HG03066 (cell line): ENCODE measurements at regions not wholly inside any gene's neighbourhood (a gene's known extent, or its start where the extent isn't known, plus 50 kb on each side); places are given as distances from the start of the nearest gene placed in this dataset.
"Not testable (repeated sequence)": the region's sequence is repeated elsewhere in the genome, so short reads cannot be mapped to it uniquely, and the experiment has no call there.

Experiments
- ATAC-seq: cut with Tn5 transposase; IDR thresholded peaks from one replicate; pipeline ENCODE4 v1.9.1; 2021; ENCODE audit warnings: low read depth; ENCODE audit not compliant: unreplicated experiment

DNA sequence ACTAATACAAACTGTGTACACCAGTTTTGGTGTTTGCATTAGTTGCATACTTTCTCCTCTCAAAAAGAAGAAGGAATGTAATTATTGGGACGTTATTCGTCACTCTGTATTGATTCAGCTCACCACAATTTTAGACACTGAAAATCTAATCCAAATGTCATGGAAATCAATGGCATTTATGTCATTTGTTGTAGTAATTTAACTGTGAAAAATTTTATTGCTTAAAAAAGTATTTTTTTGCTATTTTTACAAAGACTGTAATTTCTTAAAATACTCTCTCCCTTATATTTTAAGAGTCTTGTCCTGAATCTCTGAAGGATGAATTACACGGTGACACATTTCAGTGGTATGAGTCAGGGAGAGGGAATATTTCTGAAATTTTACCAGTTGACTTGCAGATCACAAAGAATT, 2117.6 kb downstream of the PCDH9 start:
- no peak for ATAC-seq

DNA sequence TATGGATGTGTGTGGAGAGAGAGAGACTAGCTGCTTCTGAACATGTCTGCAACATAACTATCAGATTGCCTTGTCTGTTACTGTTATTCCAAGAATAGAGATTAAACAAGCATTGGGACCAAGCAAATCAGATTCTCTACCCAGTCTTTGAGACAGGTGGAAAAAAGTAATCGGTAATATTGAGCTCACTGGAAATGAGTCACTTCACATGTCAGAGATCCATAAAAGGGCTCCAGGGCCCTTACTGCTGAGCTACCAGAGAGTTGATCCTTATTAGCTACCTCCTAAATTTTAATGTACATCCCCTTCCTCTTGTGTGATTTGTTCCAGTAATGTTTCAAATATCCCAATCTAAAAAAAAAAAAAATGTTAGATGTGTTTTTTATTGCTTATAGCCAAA, 2118.0 kb downstream of the PCDH9 start:
- ATAC-seq: no peak

- no peak for ATAC-seq
Measured at GRCh38 chr13:65111223-65111622, 2118.9 kb downstream of the PCDH9 start.

DNA sequence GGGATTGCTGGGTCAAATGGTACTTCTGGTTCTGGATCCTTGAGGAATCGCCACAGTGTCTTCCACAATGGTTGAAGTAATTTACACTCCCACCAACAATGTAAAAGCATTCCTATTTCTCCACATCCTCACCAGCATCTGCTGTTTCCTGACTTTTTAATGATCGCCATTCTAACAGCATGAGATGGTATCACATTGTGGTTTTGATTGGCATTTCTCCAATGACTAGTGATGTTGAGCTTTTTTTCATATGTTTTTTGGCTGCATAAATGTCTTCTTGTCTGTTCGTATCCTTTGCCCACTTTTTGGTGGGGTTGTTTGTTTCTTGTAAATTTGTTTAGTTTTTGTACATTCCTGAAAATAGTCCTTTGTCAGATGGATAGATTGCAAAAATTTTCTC, 2125.7 kb downstream of the PCDH9 start:
- ATAC-seq: not testable (repeated sequence)

- ATAC-seq: no peak
Measured at GRCh38 chr13:65103351-65103750, 2126.8 kb downstream of the PCDH9 start.

GRCh38 chr13:65095161-65096082, 2134.7 kb downstream of the PCDH9 start:
- ATAC-seq: no peak

- ATAC-seq: no peak
Measured at GRCh38 chr13:65093357-65093756, 2136.8 kb downstream of the PCDH9 start.

DNA sequence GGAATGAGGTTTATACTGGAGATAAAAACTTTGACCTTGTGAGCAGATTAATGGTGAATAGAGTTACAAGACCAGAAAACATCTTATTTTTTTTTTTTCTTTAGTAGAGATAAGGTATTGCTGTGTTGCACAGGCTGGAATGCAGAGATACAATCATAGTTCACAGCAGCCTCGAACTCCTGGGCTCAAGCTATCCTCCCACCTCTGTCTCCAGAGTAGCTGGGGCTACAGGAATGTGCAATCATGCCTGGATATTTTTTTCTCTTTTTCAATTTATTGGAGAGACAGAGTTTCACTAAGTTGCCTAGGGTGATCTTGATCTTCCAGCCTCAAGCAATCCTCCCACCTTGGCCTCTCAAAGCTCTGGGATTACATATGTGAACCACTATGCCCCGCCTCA, 2139.1 kb downstream of the PCDH9 start:
- ATAC-seq: no peak

GRCh38 chr13:65090186-65090585, 2139.9 kb downstream of the PCDH9 start:
- ATAC-seq: no peak

GRCh38 chr13:65088906-65089305, 2141.2 kb downstream of the PCDH9 start:
- no peak for ATAC-seq

- ATAC-seq: no peak
Measured at GRCh38 chr13:65085977-65086376, 2144.2 kb downstream of the PCDH9 start.

DNA sequence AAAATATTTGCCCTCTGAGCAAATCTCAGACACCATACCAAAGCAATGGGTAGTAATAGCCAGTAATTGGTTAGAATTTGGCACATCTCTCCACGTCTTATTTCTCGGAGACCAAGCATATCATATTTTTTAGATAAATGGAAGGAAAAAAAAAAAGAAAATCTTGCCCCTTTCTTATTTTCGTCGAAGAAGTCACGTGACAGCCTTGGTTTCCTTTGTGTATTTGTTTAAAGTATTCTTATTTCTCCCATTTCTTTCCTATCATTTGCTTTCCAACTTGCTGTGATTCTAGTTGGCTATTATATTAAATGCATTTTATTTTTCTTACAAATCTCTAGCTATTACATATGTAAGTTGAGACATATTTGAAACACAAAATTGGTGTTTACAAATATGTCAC, 2155.9 kb downstream of the PCDH9 start:
- no peak for ATAC-seq

DNA sequence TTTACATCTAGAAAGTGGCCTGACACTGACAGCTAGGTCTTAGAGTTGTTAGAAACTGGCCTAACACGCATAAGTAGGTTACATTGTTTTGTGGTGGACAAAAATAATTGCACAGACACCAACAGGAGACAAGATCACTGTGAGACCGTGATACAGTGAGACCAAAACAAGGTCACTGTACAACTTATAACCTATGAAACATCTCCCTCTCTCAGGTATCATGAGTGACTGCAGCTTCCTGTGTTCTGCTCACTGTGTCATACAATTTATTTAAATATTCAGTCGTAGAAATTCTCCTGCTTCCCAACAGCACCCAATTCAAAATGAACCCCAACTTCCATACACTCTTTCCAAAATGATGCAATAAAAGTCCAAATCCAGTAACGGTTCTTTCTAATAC, 2165.2 kb downstream of the PCDH9 start:
- ATAC-seq: no peak

DNA sequence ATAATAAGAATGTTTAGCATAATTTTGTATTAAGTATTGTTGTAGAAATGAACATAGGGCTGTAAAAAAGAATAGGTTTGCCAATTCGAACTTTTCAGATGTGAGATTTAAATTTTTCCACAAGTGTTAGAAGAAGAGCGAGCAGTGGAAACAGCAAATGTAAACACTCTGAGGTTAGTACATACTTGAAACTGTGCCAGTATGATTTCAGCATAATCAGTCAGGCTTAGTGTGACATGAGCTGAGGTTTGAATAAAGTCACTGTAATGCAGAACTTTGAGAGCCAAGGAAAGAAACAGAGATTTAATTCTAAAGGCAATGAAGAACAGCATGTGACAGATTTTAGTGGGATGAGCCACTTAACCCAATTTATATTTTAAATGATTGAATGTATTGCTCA, 2166.4 kb downstream of the PCDH9 start:
- no peak for ATAC-seq

DNA sequence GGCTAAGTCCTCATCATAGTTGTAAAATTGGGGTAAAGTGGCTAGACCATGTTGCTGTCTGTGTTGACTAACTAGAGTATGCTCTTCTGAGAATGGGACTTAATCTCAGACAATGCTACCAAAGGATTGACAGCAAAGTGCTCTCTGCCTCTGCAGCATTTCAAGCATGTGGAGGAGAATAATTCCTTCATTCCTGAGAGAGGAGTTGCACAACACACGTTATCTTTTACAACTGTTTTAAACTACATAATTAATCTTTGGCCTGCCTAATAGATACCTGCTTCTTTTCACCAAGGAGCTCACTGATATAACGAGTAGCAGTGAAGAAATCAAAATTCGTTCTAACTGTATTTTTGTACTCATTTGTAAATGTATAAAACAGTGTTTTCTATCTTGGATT, 2172.2 kb downstream of the PCDH9 start:
- no peak for ATAC-seq

DNA sequence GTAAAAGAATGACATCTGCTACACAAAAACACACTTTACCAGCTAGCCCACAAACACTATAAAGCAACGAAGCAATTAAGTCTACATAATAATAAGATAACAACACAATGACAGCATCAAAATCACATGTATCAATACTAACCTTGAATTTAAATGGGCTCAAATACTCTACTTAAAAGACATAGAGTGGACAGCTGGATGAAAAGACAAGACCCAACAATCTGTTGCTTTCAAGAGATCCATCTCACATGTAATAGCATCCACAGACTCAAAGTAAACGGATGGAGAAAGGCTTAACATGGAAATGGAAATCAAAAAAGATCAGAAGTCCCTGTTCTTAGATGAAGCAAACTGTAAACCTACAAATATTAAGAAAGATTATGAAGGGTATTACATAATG, 2175.9 kb downstream of the PCDH9 start:
- ATAC-seq: no peak

GRCh38 chr13:65036999-65037398, 2193.1 kb downstream of the PCDH9 start:
- no peak for ATAC-seq

GRCh38 chr13:65035302-65035701, 2194.8 kb downstream of the PCDH9 start:
- no peak for ATAC-seq

GRCh38 chr13:65034266-65034665, 2195.9 kb downstream of the PCDH9 start:
- ATAC-seq: no peak

- ATAC-seq: no peak
Measured at GRCh38 chr13:65032825-65033224, 2197.3 kb downstream of the PCDH9 start.

DNA sequence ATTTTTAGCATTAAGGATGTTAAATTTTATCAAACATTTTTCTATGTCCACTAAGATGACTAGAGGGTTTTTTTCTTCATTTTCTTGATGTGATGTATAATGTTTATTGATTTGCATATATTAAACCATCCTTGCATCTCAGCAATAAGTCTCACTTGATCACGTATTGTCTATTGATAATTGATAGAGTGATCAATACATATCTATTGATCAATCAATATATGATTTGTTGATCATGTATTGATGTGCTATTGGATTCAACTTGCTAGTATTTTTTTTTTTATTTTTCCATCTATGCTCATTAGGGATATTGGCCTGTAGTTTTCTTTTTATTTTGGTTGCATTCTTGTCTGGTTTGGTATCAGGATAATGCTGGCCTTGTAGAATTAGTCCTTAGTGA, 2202.0 kb downstream of the PCDH9 start:
- no peak for ATAC-seq

DNA sequence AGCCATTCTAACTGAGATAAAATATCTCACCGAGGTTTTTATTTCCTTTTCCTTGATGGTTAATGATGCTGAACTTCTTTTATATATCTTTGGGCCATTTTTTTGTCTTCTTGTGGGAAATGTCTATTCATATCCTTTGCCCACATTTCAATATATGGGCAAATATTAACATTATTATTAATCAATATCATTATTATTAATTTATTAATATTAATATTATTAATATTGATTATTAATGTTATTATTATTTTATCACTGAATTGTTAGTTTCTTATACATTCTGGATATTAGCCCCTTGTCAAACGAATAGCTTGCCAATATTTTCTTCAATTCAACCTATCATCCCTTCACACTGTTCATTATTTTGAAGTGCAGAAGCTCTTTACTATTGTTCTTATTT, 2203.6 kb downstream of the PCDH9 start:
- no peak for ATAC-seq

- ATAC-seq: no peak
Measured at GRCh38 chr13:65011378-65011777, 2218.8 kb downstream of the PCDH9 start.
